ENCODE measurements at regions not wholly inside any gene's neighbourhood (a gene's known extent, or its start where the extent isn't known, plus 50 kb on each side); places are given as distances from the start of the nearest gene placed in this dataset.

- no peak for DNase-seq
These were observed 98.2 kb upstream of the SLC22A11 start for GRCh38 chr11:64457416-64458010.

GRCh38 chr11:64458997-64459396, 96.7 kb upstream of the SLC22A11 start:
- DNase-seq: no peak

- DNase-seq: no peak
These were observed 96.1 kb upstream of the SLC22A11 start for GRCh38 chr11:64459609-64460008.

- no peak for DNase-seq
These were observed 94.7 kb upstream of the SLC22A11 start for GRCh38 chr11:64461081-64461480.

- no peak for DNase-seq
These were observed 89.5 kb upstream of the SLC22A11 start for GRCh38 chr11:64466115-64466718.

- no peak for DNase-seq
These were observed 86.5 kb upstream of the SLC22A11 start for GRCh38 chr11:64469288-64469687.

- DNase-seq: no peak
These were observed 82.9 kb upstream of the SLC22A11 start for GRCh38 chr11:64472593-64473455.

GRCh38 chr11:64474680-64475079, 81.1 kb upstream of the SLC22A11 start:
- DNase-seq: no peak

GRCh38 chr11:64475145-64475544, 80.6 kb upstream of the SLC22A11 start:
- no peak for DNase-seq

GRCh38 chr11:64476881-64477280, 78.9 kb upstream of the SLC22A11 start:
- no peak for DNase-seq

GRCh38 chr11:64477675-64478074, 78.1 kb upstream of the SLC22A11 start:
- DNase-seq: no peak

- DNase-seq: no peak
These were observed 73.2 kb upstream of the SLC22A11 start for GRCh38 chr11:64482588-64482987.

GRCh38 chr11:64484191-64485022, 71.3 kb upstream of the SLC22A11 start:
- DNase-seq: no peak

- no peak for DNase-seq
These were observed 70.7 kb upstream of the SLC22A11 start for GRCh38 chr11:64485074-64485473.

GRCh38 chr11:64489831-64490441, 65.8 kb upstream of the SLC22A11 start:
- DNase-seq: peak; percentile 6 to 95 (median 86)

GRCh38 chr11:64490562-64491216, 65.1 kb upstream of the SLC22A11 start:
- peak in 2 of 3 experiments; percentile 85 to 88 for DNase-seq

GRCh38 chr11:64492561-64492960, 63.2 kb upstream of the SLC22A11 start:
- no peak for DNase-seq

GRCh38 chr11:64498136-64498535, 57.6 kb upstream of the SLC22A11 start:
- no peak for DNase-seq

GRCh38 chr11:64499261-64500004, 56.3 kb upstream of the SLC22A11 start:
- peak in 1 of 3 experiments; percentile 41 for DNase-seq

- DNase-seq: peak in 2 of 3 experiments; percentile 77 to 88
These were observed 55.3 kb upstream of the SLC22A11 start for GRCh38 chr11:64500176-64501013.

Data from NCI-H1417 (cell line).